GM21515 (cell line): ENCODE measurements at regions not wholly inside any gene's neighbourhood (a gene's known extent, or its start where the extent isn't known, plus 50 kb on each side); places are given as distances from the start of the nearest gene placed in this dataset.
"Not testable (repeated sequence)": the region's sequence is repeated elsewhere in the genome, so short reads cannot be mapped to it uniquely, and the experiment has no call there.

Experiments used
- ATAC-seq: cut with Tn5 transposase; IDR thresholded peaks from one replicate; pipeline ENCODE4 v1.9.1; 2021; ENCODE audit not compliant: unreplicated experiment

GRCh38 chr14:45727133-45727532 lies 474.1 kb upstream of the MIS18BP1 start:
- no peak for ATAC-seq

GRCh38 chr14:45721472-45721871 lies 468.5 kb upstream of the MIS18BP1 start:
- ATAC-seq: no peak

GRCh38 chr14:45716572-45716971 lies 463.6 kb upstream of the MIS18BP1 start:
- ATAC-seq: no peak

- no peak for ATAC-seq
Observed at GRCh38 chr14:45715946-45716345, 462.9 kb upstream of the MIS18BP1 start.

GRCh38 chr14:45709541-45709940 lies 456.5 kb upstream of the MIS18BP1 start:
- ATAC-seq: no peak

GRCh38 chr14:45705940-45706534 lies 453.0 kb upstream of the MIS18BP1 start:
- ATAC-seq: no peak

GRCh38 chr14:45699471-45699870 lies 446.5 kb upstream of the MIS18BP1 start:
- no peak for ATAC-seq

GRCh38 chr14:45698462-45699134 lies 445.6 kb upstream of the MIS18BP1 start:
- ATAC-seq: no peak

GRCh38 chr14:45686771-45687170 lies 433.8 kb upstream of the MIS18BP1 start:
- ATAC-seq: no peak

GRCh38 chr14:45680531-45680930 lies 427.5 kb upstream of the MIS18BP1 start:
- ATAC-seq: no peak

- no peak for ATAC-seq
Observed at GRCh38 chr14:45679853-45680252, 426.9 kb upstream of the MIS18BP1 start.

GRCh38 chr14:45678163-45678562 lies 425.2 kb upstream of the MIS18BP1 start:
- ATAC-seq: no peak

- no peak for ATAC-seq
Observed at GRCh38 chr14:45673420-45673819, 420.4 kb upstream of the MIS18BP1 start.

- no peak for ATAC-seq
Observed at GRCh38 chr14:45664668-45665356, 411.8 kb upstream of the MIS18BP1 start.

- no peak for ATAC-seq
Observed at GRCh38 chr14:45658917-45659299, 405.9 kb upstream of the MIS18BP1 start.

- no peak for ATAC-seq
Observed at GRCh38 chr14:45658226-45658916, 405.4 kb upstream of the MIS18BP1 start.

GRCh38 chr14:45651890-45652289 lies 398.9 kb upstream of the MIS18BP1 start:
- ATAC-seq: no peak

GRCh38 chr14:45650754-45651153 lies 397.8 kb upstream of the MIS18BP1 start:
- ATAC-seq: no peak

GRCh38 chr14:45649051-45649450 lies 396.0 kb upstream of the MIS18BP1 start:
- ATAC-seq: no peak

GRCh38 chr14:45641541-45641940 lies 388.5 kb upstream of the MIS18BP1 start:
- ATAC-seq: no peak

GRCh38 chr14:45634651-45635441 lies 381.8 kb upstream of the MIS18BP1 start:
- not testable (repeated sequence) for ATAC-seq
